Endodermal cell (in vitro differentiated cells): ENCODE measurements at regions not wholly inside any gene's neighbourhood (a gene's known extent, or its start where the extent isn't known, plus 50 kb on each side); places are given as distances from the start of the nearest gene placed in this dataset.

ENCODE experiments used
- DNase-seq: peaks from one replicate; pipeline ENCODE4 v3.0.0-alpha.2; 2017
- H3K27ac ChIP-seq: 2 replicates; pipeline ENCODE4 v1.5.1; 2013; ENCODE audit warnings: mild to moderate bottlenecking, low read depth, low read length, moderate library complexity
- H3K27me3 ChIP-seq: 2 replicates; pipeline ENCODE4 v1.6.1; 2013; ENCODE audit warnings: mild to moderate bottlenecking, low read length, moderate library complexity; ENCODE audit not compliant: insufficient read depth, control insufficient read depth, poor library complexity, severe bottlenecking
- H3K36me3 ChIP-seq: 2 replicates; pipeline ENCODE4 v1.7.0; 2013; ENCODE audit warnings: mild to moderate bottlenecking, low read length, moderate library complexity; ENCODE audit not compliant: control insufficient read depth, insufficient read depth
- H3K4me1 ChIP-seq: one replicate; pipeline ENCODE4 v1.7.0; 2013; ENCODE audit warnings: low read length; ENCODE audit not compliant: control insufficient read depth, insufficient read depth
- H3K4me3 ChIP-seq: 2 replicates; pipeline ENCODE4 v1.5.1; 2013; ENCODE audit warnings: mild to moderate bottlenecking, low read length, moderate library complexity
- H3K9ac ChIP-seq: 2 replicates; pipeline ENCODE4 v1.6.1; 2013; ENCODE audit warnings: mild to moderate bottlenecking, low read length, moderate library complexity; ENCODE audit not compliant: poor library complexity, severe bottlenecking; ENCODE audit errors: extremely low read depth
- H3K9me3 ChIP-seq: 2 replicates; pipeline ENCODE4 v1.6.1; 2013; ENCODE audit warnings: mild to moderate bottlenecking, low read length, moderate library complexity; ENCODE audit not compliant: control insufficient read depth
- H3K27ac Mint-ChIP-seq: 2 replicates; pipeline ENCODE4 v1.8.0; 2020; ENCODE audit warnings: mixed read lengths
- H3K27me3 Mint-ChIP-seq: 2 replicates; pipeline ENCODE4 v1.8.0; 2021; ENCODE audit warnings: mild to moderate bottlenecking, mixed read lengths; ENCODE audit not compliant: insufficient read depth
- H3K36me3 Mint-ChIP-seq: 2 replicates; pipeline ENCODE4 v1.8.0; 2020; ENCODE audit warnings: low read depth, mixed read lengths
- H3K4me1 Mint-ChIP-seq: 2 replicates; pipeline ENCODE4 v1.8.0; 2020; ENCODE audit warnings: mixed read lengths
- H3K4me3 Mint-ChIP-seq: 2 replicates; pipeline ENCODE4 v1.8.0; 2020; ENCODE audit warnings: mild to moderate bottlenecking, moderate library complexity, mixed read lengths
- H3K9me3 Mint-ChIP-seq: 2 replicates; pipeline ENCODE4 v1.8.0; 2020; ENCODE audit warnings: mild to moderate bottlenecking, mixed read lengths
- WGBS, 2 experiments: methylation state at CpG; one replicate each; pipeline versions ENCODE4 v1.1.5 to v1.1.7; 2013; ENCODE audit warnings: missing lambda C conversion rate in 2 of 2, mixed read lengths in 1 of 2; ENCODE audit not compliant: insufficient coverage in 1 of 2, insufficient read length in 1 of 2; 5-methylcytosine and 5-hydroxymethylcytosine counted together
- TF ChIP-seq, protein P1 (sequence below): fragments of 200-600 bp; sonication (generic); conservative IDR thresholded peaks from 2 replicates; pipeline ENCODE4 v1.5.0; 2021; ENCODE audit warnings: antibody characterized with exemption, mild to moderate bottlenecking

DNA sequence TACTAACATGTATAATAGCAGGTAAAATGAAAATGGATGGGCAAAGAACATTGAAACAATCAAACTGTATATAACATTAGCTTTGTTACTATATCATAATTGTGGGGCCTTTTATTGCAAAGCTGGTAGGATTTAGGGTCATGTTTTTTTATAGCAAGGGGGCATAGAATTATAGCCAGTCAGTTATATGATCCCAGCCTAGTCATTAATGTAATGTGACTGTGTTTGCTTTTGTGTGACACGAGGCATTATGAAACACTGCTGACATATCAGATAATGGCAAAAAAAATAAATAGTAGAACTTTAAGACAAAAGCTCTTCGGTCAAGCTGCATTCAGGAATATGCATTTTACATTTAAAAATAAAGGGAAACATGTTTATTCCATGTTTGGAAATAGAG is 81.3 kb upstream of the ZNF281 start:
- no peak overlapping the region for H3K4me3 ChIP-seq
- TF ChIP-seq, protein P1, sequence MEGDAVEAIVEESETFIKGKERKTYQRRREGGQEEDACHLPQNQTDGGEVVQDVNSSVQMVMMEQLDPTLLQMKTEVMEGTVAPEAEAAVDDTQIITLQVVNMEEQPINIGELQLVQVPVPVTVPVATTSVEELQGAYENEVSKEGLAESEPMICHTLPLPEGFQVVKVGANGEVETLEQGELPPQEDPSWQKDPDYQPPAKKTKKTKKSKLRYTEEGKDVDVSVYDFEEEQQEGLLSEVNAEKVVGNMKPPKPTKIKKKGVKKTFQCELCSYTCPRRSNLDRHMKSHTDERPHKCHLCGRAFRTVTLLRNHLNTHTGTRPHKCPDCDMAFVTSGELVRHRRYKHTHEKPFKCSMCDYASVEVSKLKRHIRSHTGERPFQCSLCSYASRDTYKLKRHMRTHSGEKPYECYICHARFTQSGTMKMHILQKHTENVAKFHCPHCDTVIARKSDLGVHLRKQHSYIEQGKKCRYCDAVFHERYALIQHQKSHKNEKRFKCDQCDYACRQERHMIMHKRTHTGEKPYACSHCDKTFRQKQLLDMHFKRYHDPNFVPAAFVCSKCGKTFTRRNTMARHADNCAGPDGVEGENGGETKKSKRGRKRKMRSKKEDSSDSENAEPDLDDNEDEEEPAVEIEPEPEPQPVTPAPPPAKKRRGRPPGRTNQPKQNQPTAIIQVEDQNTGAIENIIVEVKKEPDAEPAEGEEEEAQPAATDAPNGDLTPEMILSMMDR, result no peak
- Mint-ChIP-seq H3K27me3 (peaks cover 10% of the 10 kb centered on the region), H3K4me3 (no peak overlapping the region), H3K4me1 (peaks cover 8% of the 10 kb centered on the region), H3K36me3 (no peaks in the 10 kb centered on the region), H3K9me3 (no peaks in the 10 kb centered on the region), H3K27ac (no peak overlapping the region)
- 83 to 98% methylated on average over 1 to 2 of the region's 2 CpGs for WGBS, 2 experiments
- no peaks in the 10 kb centered on the region for H3K27me3 ChIP-seq
- no peak overlapping the region for H3K27ac ChIP-seq
- H3K36me3 ChIP-seq, result no peaks in the 10 kb centered on the region
- H3K9me3 ChIP-seq, result no peaks in the 10 kb centered on the region
- H3K9ac ChIP-seq, result no peak overlapping the region
- DNase-seq, result no peak
- H3K4me1 ChIP-seq, result no peaks in the 10 kb centered on the region

DNA sequence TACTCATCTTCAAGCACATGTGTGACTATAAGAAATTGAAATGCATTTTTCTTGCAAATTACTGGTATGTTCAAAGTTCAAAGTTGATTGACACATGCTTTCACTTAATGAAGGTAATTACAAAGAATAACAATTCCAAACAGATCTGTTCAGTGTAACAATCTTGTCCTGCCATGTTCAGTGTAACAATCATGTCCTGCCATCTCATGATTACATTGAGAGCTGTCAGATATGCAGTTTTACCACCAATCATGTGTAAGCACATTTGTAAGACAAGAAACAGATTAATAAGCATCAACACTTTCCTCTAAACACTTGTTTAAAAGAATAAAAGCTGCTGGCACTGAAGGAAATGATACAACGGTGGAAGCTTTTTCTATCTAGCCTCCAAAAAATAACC is 80.3 kb upstream of the ZNF281 start:
- H3K36me3 Mint-ChIP-seq, result no peaks in the 10 kb centered on the region
- no peaks in the 10 kb centered on the region for H3K36me3 ChIP-seq
- no peaks in the 10 kb centered on the region for H3K9me3 Mint-ChIP-seq
- H3K4me3 ChIP-seq, result no peak overlapping the region
- H3K9ac ChIP-seq, result no peak overlapping the region
- peaks cover 10% of the 10 kb centered on the region for H3K27me3 Mint-ChIP-seq
- H3K4me1 Mint-ChIP-seq, result peaks cover 8% of the 10 kb centered on the region
- no peaks in the 10 kb centered on the region for H3K9me3 ChIP-seq
- TF ChIP-seq, protein P1, result no peak
- no peak overlapping the region for H3K4me3 Mint-ChIP-seq
- H3K27ac Mint-ChIP-seq, result no peak overlapping the region
- no peak for DNase-seq
- H3K27me3 ChIP-seq, result no peaks in the 10 kb centered on the region
- no peaks in the 10 kb centered on the region for H3K4me1 ChIP-seq
- 92% methylated on average over 1 of the region's 1 CpG; no CpG with 5 or more reads in 1 of the 2 experiments for WGBS, 2 experiments
- H3K27ac ChIP-seq, result no peak overlapping the region

DNA sequence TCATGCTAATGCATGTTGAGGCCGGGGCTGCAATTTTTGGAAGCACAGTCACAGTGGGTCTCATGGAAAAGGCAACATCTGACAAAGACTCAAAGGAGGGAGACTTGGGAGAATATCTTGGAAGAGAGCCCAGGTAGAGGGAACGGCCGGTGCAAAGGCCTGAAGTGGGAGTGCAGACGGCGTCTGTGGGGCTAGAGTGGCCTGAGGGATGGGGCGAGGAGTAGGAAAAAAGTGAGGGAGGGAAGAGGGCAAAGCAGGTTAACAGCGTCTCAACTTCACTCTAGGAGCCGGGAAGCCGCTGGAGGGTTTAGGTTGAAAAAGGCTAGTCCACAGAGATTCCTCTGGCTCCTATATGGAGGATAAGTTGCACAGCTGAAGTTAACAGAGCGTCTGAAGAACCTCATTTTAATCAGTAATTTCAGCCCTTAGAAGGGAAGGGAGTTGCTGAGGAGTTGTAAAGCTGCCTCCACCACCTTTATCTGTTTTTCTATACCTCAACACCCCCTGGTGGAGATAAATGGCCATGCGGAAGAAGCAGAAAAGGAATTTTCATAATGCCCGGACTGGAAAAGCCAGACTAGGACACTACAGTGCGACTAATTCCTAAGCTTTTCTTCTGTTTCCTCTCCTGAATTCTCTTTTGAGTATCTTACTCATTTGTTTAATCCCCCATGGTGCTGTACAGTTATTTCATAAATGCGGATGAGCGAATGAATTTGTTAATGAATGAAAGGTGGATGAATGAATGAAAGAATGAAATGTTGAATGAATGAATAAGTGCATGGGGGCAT is 78.7 kb upstream of the ZNF281 start:
- Mint-ChIP-seq H3K9me3 (no peaks in the 10 kb centered on the region), H3K36me3 (no peaks in the 10 kb centered on the region), H3K27ac (no peak overlapping the region), H3K4me3 (peak overlapping the region; percentile 31), H3K4me1 (peaks cover 13% of the 10 kb centered on the region), H3K27me3 (peaks cover 10% of the 10 kb centered on the region)
- no peaks in the 10 kb centered on the region for H3K9me3 ChIP-seq
- no peaks in the 10 kb centered on the region for H3K36me3 ChIP-seq
- H3K27me3 ChIP-seq, result no peaks in the 10 kb centered on the region
- H3K4me3 ChIP-seq, result no peak overlapping the region
- WGBS, 2 experiments, result 34 to 41% methylated on average over 12 to 15 of the region's 15 CpGs
- no peak overlapping the region for H3K9ac ChIP-seq
- H3K27ac ChIP-seq, result no peak overlapping the region
- DNase-seq, result peak; percentile 82
- peaks cover 4% of the 10 kb centered on the region for H3K4me1 ChIP-seq
- TF ChIP-seq, protein P1, result peak; percentile 94
